ENCODE measurements at regions not wholly inside any gene's neighbourhood (a gene's known extent, or its start where the extent isn't known, plus 50 kb on each side); places are given as distances from the start of the nearest gene placed in this dataset.

GRCh38 chrX:150084496-150085229, 146.4 kb upstream of the EOLA2 start:
- no peak overlapping the region for H3K4me2 ChIP-seq (ENCODE audit: insufficient read depth, low read length)
- intact Hi-C loops (cut with micrococcal nuclease) (no loop called here), in situ Hi-C loops (cut with MboI) (no loop called here)
- no peaks in the 10 kb centered on the region for H3K9me1 ChIP-seq (ENCODE audit: control insufficient read depth, insufficient read depth, low read length)
- CTCF ChIA-PET (ENCODE audit: low intra/inter-chr PET ratio), result no interaction called here
- POLR2A ChIA-PET, result interaction anchor here (0.6 kb wide), 1 partner anchor 24 kb away, joined by 3 read pairs; no protein-coding TSS in a partner anchor
- TF ChIP-seq ZNF589 (CRISPR knock-in tag; IDR thresholded peaks at IDR 0.05; ENCODE audit: low read depth), result no peak
- no peak for TF ChIP-seq MCM5 (IDR thresholded peaks at IDR 0.05; ENCODE audit: low read depth)
- TF ChIP-seq, protein P1, sequence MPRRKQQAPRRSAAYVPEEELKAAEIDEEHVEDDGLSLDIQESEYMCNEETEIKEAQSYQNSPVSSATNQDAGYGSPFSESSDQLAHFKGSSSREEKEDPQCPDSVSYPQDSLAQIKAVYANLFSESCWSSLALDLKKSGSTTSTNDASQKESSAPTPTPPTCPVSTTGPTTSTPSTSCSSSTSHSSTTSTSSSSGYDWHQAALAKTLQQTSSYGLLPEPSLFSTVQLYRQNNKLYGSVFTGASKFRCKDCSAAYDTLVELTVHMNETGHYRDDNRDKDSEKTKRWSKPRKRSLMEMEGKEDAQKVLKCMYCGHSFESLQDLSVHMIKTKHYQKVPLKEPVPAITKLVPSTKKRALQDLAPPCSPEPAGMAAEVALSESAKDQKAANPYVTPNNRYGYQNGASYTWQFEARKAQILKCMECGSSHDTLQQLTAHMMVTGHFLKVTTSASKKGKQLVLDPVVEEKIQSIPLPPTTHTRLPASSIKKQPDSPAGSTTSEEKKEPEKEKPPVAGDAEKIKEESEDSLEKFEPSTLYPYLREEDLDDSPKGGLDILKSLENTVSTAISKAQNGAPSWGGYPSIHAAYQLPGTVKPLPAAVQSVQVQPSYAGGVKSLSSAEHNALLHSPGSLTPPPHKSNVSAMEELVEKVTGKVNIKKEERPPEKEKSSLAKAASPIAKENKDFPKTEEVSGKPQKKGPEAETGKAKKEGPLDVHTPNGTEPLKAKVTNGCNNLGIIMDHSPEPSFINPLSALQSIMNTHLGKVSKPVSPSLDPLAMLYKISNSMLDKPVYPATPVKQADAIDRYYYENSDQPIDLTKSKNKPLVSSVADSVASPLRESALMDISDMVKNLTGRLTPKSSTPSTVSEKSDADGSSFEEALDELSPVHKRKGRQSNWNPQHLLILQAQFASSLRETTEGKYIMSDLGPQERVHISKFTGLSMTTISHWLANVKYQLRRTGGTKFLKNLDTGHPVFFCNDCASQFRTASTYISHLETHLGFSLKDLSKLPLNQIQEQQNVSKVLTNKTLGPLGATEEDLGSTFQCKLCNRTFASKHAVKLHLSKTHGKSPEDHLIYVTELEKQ (CRISPR knock-in tag; IDR thresholded peaks at IDR 0.05), result no peak
- no peak for TF ChIP-seq KDM4B (IDR thresholded peaks at IDR 0.05; ENCODE audit: borderline replicate concordance in 2 of 2, low read depth in 1 of 2)
- no peaks in the 10 kb centered on the region for H3K27me3 ChIP-seq (ENCODE audit: control insufficient read depth in 2 of 2, insufficient read depth in 2 of 2, low read length in 2 of 2)
- no peaks in the 10 kb centered on the region for H3K36me3 ChIP-seq (ENCODE audit: control insufficient read depth, insufficient read depth, low read length)
- BruUV-seq (replicated peaks), result no TSS peak
- H3K79me2 ChIP-seq (ENCODE audit: control insufficient read depth, insufficient read depth, low read length), result no peaks in the 10 kb centered on the region
- ATAC-seq (no peak), DNase-seq (ENCODE audit: extremely low read depth in 1 of 4, low spot score in 3 of 4) (no peak), FAIRE-seq (no peak)
- H2AFZ ChIP-seq (ENCODE audit: low read depth, low read length), result no peak overlapping the region
- no peaks in the 10 kb centered on the region for H3K4me1 ChIP-seq (replicated peaks in 1 of 2; ENCODE audit: control insufficient read depth in 2 of 2, insufficient read depth in 2 of 2, low read length in 2 of 2)
- no peaks in the 10 kb centered on the region for H3K9me3 ChIP-seq (replicated peaks; ENCODE audit: control insufficient read depth, insufficient read depth, low read depth, low read length)
- WGBS (ENCODE audit: insufficient coverage, low coverage, missing lambda C conversion rate), result 1% methylated on average over 5 of the region's 5 CpGs
- H3K9ac ChIP-seq (ENCODE audit: insufficient read depth in 1 of 2, low read depth in 2 of 2, low read length in 2 of 2), result no peak overlapping the region
- no peak overlapping the region for H3K27ac ChIP-seq (ENCODE audit: extremely low read depth, low read depth, low read length)
- H3K4me3 ChIP-seq, result no peak overlapping the region
- H4K20me1 ChIP-seq (replicated peaks; ENCODE audit: control insufficient read depth, insufficient read depth, low read length), result no peaks in the 10 kb centered on the region

Data from K562 (cell line).